Endothelial cell (in vitro differentiated cells): ENCODE measurements at regions not wholly inside any gene's neighbourhood (a gene's known extent, or its start where the extent isn't known, plus 50 kb on each side); places are given as distances from the start of the nearest gene placed in this dataset.

Experiments
- DNase-seq: peaks from one replicate; pipeline ENCODE4 v3.0.0; 2021; ENCODE audit warnings: low spot score
- H3K27ac Mint-ChIP-seq: one replicate; pipeline ENCODE4 v1.8.0; 2021; ENCODE audit warnings: mixed read lengths, inconsistent platforms; ENCODE audit not compliant: unreplicated experiment
- H3K27me3 Mint-ChIP-seq: one replicate; pipeline ENCODE4 v1.8.0; 2021; ENCODE audit warnings: mild to moderate bottlenecking, moderate library complexity, mixed read lengths, inconsistent platforms; ENCODE audit not compliant: unreplicated experiment
- H3K36me3 Mint-ChIP-seq: one replicate; pipeline ENCODE4 v1.8.0; 2021; ENCODE audit warnings: mild to moderate bottlenecking, low read depth, mixed read lengths, inconsistent platforms; ENCODE audit not compliant: unreplicated experiment
- H3K4me1 Mint-ChIP-seq: one replicate; pipeline ENCODE4 v1.8.0; 2021; ENCODE audit warnings: mild to moderate bottlenecking, mixed read lengths, inconsistent platforms; ENCODE audit not compliant: unreplicated experiment
- H3K4me3 Mint-ChIP-seq: one replicate; pipeline ENCODE4 v1.8.0; 2021; ENCODE audit warnings: mild to moderate bottlenecking, mixed read lengths, inconsistent platforms; ENCODE audit not compliant: unreplicated experiment
- H3K9me3 Mint-ChIP-seq: one replicate; pipeline ENCODE4 v1.8.0; 2021; ENCODE audit warnings: mixed read lengths, inconsistent platforms; ENCODE audit not compliant: unreplicated experiment
- CTCF ChIP-seq: fragments of 200-600 bp; sonication (generic); IDR thresholded peaks from one replicate; pipeline ENCODE4 v1.5.0; 2021; ENCODE audit warnings: antibody characterized with exemption; ENCODE audit not compliant: unreplicated experiment

GRCh38 chr13:31068119-31068423, 93.6 kb downstream of the HSPH1 start:
- Mint-ChIP-seq H3K4me3 (no peak overlapping the region), H3K9me3 (no peaks in the 10 kb centered on the region), H3K27me3 (peaks cover 2% of the 10 kb centered on the region), H3K4me1 (no peaks in the 10 kb centered on the region), H3K27ac (no peak overlapping the region), H3K36me3 (peaks cover 3% of the 10 kb centered on the region)
- no peak for TF ChIP-seq CTCF
- no peak for DNase-seq

DNA sequence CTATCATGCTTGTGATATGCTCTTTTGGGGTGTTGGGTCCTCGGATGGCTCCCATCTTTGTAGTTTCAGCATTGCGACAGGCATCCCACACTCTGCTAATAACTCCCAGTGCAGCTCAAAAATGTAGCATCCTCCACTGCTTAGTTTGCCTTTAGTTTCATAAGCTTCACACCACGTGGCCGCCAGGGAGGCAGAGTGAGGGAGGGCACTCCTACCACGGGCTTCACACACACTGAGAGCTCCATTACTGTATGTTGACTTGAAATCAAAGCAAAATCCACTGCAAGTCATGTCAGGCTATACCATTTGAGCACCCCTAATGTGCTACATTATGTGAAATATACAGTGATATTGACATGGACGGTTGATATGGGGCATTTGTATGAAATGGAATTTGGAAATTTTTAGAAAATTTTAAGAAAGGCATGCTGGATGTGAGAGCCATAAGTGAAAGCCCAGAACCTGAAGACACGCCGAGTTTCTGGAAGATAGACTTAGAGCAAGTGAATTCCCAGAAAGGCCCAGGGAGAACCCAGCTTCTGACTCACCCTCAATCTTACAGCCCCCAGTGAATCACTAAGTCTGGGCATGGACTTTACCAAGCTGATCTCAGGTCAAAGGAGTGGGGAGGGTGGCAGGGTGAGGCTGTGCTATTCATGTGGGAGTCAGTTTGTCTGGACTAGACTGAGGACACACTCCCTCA, 94.1 kb downstream of the HSPH1 start:
- no peaks in the 10 kb centered on the region for H3K9me3 Mint-ChIP-seq
- peaks cover 3% of the 10 kb centered on the region for H3K36me3 Mint-ChIP-seq
- H3K4me1 Mint-ChIP-seq, result no peaks in the 10 kb centered on the region
- no peak for DNase-seq
- no peak overlapping the region for H3K4me3 Mint-ChIP-seq
- no peak for TF ChIP-seq CTCF
- H3K27ac Mint-ChIP-seq, result no peak overlapping the region
- peaks cover 2% of the 10 kb centered on the region for H3K27me3 Mint-ChIP-seq

DNA sequence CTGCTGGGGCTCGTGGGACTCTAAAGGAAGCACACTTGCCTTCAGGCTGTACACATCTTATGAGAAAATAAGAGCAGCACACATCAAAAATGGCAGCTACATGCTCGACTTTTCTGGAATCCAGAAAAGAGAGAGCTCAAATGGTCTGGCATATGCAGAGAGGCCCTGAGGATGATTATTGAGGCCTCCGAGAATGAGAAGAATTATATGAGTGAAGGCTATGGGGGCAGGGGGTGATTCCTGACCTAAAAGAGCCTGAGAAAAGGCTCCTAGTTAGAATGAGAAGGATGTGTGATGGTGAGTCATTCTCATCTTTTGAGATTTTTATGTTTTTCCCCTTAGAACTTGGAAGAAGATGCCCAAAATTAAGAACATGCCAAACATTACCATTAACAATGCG, 97.1 kb downstream of the HSPH1 start:
- Mint-ChIP-seq H3K27me3 (peaks cover 2% of the 10 kb centered on the region), H3K27ac (no peak overlapping the region), H3K4me1 (no peaks in the 10 kb centered on the region), H3K36me3 (peaks cover 3% of the 10 kb centered on the region), H3K9me3 (no peaks in the 10 kb centered on the region), H3K4me3 (no peak overlapping the region)
- TF ChIP-seq CTCF, result no peak
- DNase-seq, result no peak

DNA sequence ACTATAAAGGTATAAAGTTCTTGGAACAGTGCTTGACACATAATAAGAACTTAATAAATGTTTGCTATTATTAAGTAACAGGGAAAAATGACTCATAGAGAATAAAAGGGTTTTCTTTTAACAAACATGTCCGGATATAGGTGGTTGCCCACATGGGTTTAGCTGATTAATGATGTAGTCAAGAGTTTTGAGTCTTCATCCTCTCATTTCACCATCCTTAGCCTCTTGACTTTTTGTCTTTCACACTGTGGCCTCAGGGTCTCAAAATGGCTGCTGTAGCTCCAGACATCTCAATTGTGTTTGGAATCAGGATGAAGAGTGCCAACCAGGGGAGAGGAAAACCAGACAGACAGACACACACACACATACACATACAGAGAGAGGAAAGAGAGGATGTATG, 97.9 kb downstream of the HSPH1 start:
- no peak for DNase-seq
- Mint-ChIP-seq H3K36me3 (peaks cover 3% of the 10 kb centered on the region), H3K27me3 (peaks cover 2% of the 10 kb centered on the region), H3K9me3 (no peaks in the 10 kb centered on the region), H3K27ac (no peak overlapping the region), H3K4me3 (no peak overlapping the region), H3K4me1 (no peaks in the 10 kb centered on the region)
- no peak for TF ChIP-seq CTCF

DNA sequence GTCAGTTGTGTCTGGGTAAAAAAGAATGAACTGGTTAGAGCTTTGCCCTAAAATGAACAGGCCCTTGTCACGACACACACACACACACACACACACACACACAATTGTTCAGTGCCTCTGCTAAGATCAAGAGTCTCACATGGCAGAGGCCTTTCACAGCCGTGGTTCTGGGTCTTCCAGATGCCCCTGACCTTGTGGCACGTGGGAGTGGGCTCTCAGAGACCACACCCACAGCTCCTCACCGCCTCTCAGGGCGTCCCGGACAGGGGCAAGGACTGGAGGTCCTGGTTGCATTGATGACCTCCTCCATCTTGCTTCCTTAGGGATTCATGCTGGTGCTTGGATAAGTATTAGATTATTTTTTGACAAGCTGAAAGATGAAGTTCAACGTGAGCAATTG, 101.0 kb downstream of the HSPH1 start:
- peaks cover 2% of the 10 kb centered on the region for H3K4me1 Mint-ChIP-seq
- no peaks in the 10 kb centered on the region for H3K9me3 Mint-ChIP-seq
- peaks cover 3% of the 10 kb centered on the region for H3K36me3 Mint-ChIP-seq
- H3K4me3 Mint-ChIP-seq, result no peak overlapping the region
- peaks cover 2% of the 10 kb centered on the region for H3K27me3 Mint-ChIP-seq
- no peak for DNase-seq
- no peak for TF ChIP-seq CTCF
- H3K27ac Mint-ChIP-seq, result no peak overlapping the region
